Testis (tissue), 2 donors: ENCODE measurements at regions not wholly inside any gene's neighbourhood (a gene's known extent, or its start where the extent isn't known, plus 50 kb on each side); places are given as distances from the start of the nearest gene placed in this dataset.

ENCODE experiments used
- DNase-seq: peaks from one replicate; pipeline ENCODE4 v3.0.0-alpha.2; 2019
- H3K27ac ChIP-seq, 2 donors: fragments of 200-600 bp; sonication (generic); one replicate each; pipeline ENCODE4 v1.5.1; 2019
- H3K27me3 ChIP-seq: fragments of 200-600 bp; sonication (generic); one replicate; pipeline ENCODE4 v1.5.1; 2019
- H3K36me3 ChIP-seq: fragments of 200-600 bp; sonication (generic); one replicate; pipeline ENCODE4 v1.5.1; 2017; ENCODE audit warnings: low read depth; ENCODE audit errors: missing control alignments
- H3K4me1 ChIP-seq: fragments of 200-600 bp; sonication (generic); one replicate; pipeline ENCODE4 v1.5.1; 2019
- H3K4me3 ChIP-seq, 2 donors: fragments of 200-600 bp; sonication (generic); one replicate each; pipeline ENCODE4 v1.5.1; 2017 to 2019
- H3K9me3 ChIP-seq: fragments of 200-600 bp; sonication (generic); one replicate; pipeline ENCODE4 v1.5.1; 2017
- POLR2A ChIP-seq: fragments of 450-650 bp; IDR thresholded peaks from one replicate; pipeline ENCODE4 v1.6.1; 2017; ENCODE audit warnings: antibody characterized with exemption, mild to moderate bottlenecking, moderate library complexity
- WGBS, 2 donors: methylation state at CpG; one replicate each; pipeline ENCODE4 v1.1.5; 2018; 5-methylcytosine and 5-hydroxymethylcytosine counted together
- intact Hi-C: fragments of 100-400 bp; cut with DNase I; formaldehyde crosslinking; loops from one replicate; pipeline ENCODE4 v1.15.1; 2023; ENCODE audit warnings: low total_unique reads
- TF ChIP-seq, protein P1 (sequence below), 3 experiments: fragments of 450-650 bp in 2 of 3; fragments of 200-600 bp in 1 of 3; sonication (generic) in 1 of 3; IDR thresholded peaks; one replicate each; pipeline ENCODE4 v1.5.1; 2016 to 2019; ENCODE audit warnings: antibody characterized with exemption in 3 of 3, mild to moderate bottlenecking in 2 of 3, moderate library complexity in 1 of 3

DNA sequence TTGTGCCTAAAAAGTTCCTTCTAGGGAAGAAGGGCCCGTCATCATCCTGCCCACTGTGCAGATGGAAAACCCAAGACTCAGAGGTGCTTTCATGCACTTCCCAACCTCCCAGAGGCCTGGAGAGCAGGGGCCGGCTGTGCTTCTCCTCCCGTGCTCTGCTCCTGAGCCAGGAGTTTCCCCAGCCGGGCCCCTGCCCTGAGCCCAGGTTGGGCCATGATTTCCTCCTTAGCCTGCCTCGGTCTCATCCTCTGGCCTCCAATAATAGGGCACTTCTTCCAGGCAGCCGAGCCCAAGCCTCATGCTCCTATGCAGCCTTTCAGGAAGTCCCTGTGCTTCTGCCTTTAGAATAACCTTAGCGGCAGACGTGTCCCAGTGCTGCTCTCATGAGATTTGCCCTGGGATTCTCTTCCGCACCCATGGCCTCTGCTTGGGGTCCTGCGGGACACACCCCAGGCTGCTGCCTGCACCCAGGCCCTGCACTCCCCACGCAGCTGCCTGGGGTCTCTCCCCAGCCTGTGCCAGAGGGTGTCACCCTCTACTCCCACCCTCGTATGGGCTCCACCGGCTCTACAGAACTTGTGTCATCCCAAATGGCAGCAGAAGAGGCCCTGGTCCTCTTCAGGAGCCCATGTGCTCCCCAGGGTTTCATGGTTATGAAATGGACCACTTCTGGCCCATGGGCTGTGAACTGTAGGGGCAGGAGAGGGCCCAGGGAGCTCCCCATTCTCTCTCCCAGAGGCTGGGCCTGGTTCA is 359.3 kb downstream of the ADGRD1 start:
- Histone ChIP-seq H3K9me3 (no peaks in the 10 kb centered on the region), H3K36me3 (no peaks in the 10 kb centered on the region), H3K27ac (no peak overlapping the region), H3K27me3 (no peaks in the 10 kb centered on the region), H3K4me1 (no peaks in the 10 kb centered on the region), H3K4me3 (no peak overlapping the region)
- no peak for DNase-seq
- intact Hi-C loops, result loop anchor here (5.0 to 10.0 kb wide), 2 partner anchors 329 to 768 kb away; no protein-coding TSS in a partner anchor
- WGBS, 2 donors, result 74 to 88% methylated on average over 8 to 13 of the region's 13 CpGs
- no peak for TF ChIP-seq POLR2A
- TF ChIP-seq, protein P1, sequence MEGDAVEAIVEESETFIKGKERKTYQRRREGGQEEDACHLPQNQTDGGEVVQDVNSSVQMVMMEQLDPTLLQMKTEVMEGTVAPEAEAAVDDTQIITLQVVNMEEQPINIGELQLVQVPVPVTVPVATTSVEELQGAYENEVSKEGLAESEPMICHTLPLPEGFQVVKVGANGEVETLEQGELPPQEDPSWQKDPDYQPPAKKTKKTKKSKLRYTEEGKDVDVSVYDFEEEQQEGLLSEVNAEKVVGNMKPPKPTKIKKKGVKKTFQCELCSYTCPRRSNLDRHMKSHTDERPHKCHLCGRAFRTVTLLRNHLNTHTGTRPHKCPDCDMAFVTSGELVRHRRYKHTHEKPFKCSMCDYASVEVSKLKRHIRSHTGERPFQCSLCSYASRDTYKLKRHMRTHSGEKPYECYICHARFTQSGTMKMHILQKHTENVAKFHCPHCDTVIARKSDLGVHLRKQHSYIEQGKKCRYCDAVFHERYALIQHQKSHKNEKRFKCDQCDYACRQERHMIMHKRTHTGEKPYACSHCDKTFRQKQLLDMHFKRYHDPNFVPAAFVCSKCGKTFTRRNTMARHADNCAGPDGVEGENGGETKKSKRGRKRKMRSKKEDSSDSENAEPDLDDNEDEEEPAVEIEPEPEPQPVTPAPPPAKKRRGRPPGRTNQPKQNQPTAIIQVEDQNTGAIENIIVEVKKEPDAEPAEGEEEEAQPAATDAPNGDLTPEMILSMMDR (IDR thresholded peaks at IDR 0.05), result no peak

DNA sequence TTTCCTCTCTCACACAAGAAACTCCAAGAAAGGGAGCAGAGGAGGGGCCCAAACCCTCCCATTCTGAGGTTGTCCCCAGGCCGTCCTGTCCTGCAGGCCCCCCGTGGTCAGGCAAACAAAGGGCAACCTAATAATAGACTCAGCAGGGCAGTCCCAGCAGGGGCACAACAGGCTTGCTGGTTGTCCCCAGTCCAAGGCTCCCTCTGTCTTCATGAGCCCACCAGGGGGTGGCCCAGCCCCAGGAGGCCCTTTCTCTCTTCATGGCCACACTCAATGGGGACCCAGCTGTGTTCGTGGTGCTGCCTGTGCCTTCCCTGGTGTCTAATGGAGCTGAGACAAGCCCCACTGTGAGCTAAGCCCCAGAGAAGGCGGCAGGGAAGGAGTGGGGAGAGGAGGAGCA is 359.9 kb downstream of the ADGRD1 start:
- intact Hi-C loops, result loop anchor here (5.0 to 10.0 kb wide), 2 partner anchors 329 to 769 kb away; no protein-coding TSS in a partner anchor
- Histone ChIP-seq H3K4me1 (no peaks in the 10 kb centered on the region), H3K9me3 (no peaks in the 10 kb centered on the region), H3K27me3 (no peaks in the 10 kb centered on the region), H3K4me3 (no peak overlapping the region), H3K27ac (no peak overlapping the region), H3K36me3 (no peaks in the 10 kb centered on the region)
- DNase-seq, result no peak
- TF ChIP-seq POLR2A, result no peak
- TF ChIP-seq, protein P1 (IDR thresholded peaks at IDR 0.05), result no peak
- WGBS, 2 donors, result 80 to 82% methylated on average over 4 of the region's 4 CpGs

DNA sequence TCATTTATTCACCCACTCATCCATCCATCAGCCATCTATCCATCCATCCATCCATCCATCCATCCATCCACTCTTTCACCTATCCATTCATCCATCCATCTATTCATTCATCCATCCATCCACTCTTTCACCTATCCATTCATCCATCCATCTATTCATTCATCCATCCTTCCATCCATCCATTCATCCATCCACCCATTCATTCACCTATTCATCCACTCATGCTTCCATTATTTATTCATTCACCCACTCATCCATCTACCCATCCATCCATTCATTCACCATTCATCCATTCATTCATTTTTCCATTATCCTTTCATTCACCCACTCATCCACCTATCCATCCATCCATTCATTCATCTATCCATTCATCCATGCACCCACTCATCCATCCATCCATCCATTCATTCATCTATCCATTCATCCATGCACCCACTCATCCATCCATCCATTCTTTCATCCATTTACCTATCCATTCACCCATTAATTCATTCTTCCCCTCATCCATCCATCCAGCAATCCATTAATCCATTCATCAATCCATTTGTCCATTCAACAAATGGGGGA is 360.9 kb downstream of the ADGRD1 start:
- no peaks in the 10 kb centered on the region for H3K27me3 ChIP-seq
- no peaks in the 10 kb centered on the region for H3K36me3 ChIP-seq
- no peak for TF ChIP-seq POLR2A
- TF ChIP-seq, protein P1 (IDR thresholded peaks at IDR 0.05), result no peak
- H3K27ac ChIP-seq, result no peak overlapping the region
- H3K9me3 ChIP-seq, result no peaks in the 10 kb centered on the region
- H3K4me3 ChIP-seq, result no peak overlapping the region
- intact Hi-C loops, result loop anchor here (5.0 to 10.0 kb wide), 2 partner anchors 328 to 770 kb away; no protein-coding TSS in a partner anchor
- H3K4me1 ChIP-seq, result no peaks in the 10 kb centered on the region
- no peak for DNase-seq

DNA sequence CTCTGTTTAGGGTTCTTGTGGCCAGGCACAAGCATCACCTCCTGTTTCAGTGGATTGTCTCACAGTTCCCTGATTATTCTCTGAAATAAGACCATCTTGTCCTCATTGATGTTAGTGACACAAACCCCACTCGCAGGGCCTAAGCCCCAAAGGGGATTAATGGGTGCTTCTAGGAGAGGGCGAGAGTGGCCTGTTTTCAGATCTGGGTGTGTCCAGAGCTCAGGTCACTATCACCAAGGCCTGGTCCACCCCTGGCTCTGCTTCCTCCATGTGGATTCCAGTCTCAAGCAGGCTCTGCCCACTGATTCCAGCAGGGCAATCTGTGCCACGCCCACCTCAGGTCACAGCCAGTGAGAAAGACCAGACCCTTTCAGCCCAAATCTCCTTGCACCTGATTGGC is 361.9 kb downstream of the ADGRD1 start:
- Histone ChIP-seq H3K4me3 (no peak overlapping the region), H3K27me3 (no peaks in the 10 kb centered on the region), H3K9me3 (no peaks in the 10 kb centered on the region), H3K4me1 (no peaks in the 10 kb centered on the region), H3K36me3 (no peaks in the 10 kb centered on the region), H3K27ac (no peak overlapping the region)
- no peak for TF ChIP-seq POLR2A
- TF ChIP-seq, protein P1 (IDR thresholded peaks at IDR 0.05), result no peak
- no peak for DNase-seq
- intact Hi-C loops, result loop anchor here (10.0 kb wide), 1 partner anchor 771 kb away; no protein-coding TSS in a partner anchor
- 86 to 96% methylated on average over 3 of the region's 3 CpGs for WGBS, 2 donors
